Parathyroid adenoma (tissue), 2 donors: ENCODE measurements at regions not wholly inside any gene's neighbourhood (a gene's known extent, or its start where the extent isn't known, plus 50 kb on each side); places are given as distances from the start of the nearest gene placed in this dataset.
"Not testable (repeated sequence)": the region's sequence is repeated elsewhere in the genome, so short reads cannot be mapped to it uniquely, and the experiment has no call there.

Source experiments
- H2AFZ ChIP-seq: fragments of 300-600 bp; sonication (generic); one replicate; pipeline ENCODE4 v1.7.0; 2017; ENCODE audit warnings: antibody characterized with exemption, mild to moderate bottlenecking
- H3K27ac ChIP-seq: fragments of 300-600 bp; sonication (generic); one replicate; pipeline ENCODE4 v1.7.0; 2017
- H3K27me3 ChIP-seq: fragments of 300-600 bp; sonication (generic); one replicate; pipeline ENCODE4 v1.7.0; 2017; ENCODE audit warnings: low read length; ENCODE audit not compliant: control insufficient read depth, insufficient read depth
- H3K36me3 ChIP-seq: fragments of 300-600 bp; sonication (generic); one replicate; pipeline ENCODE4 v1.7.0; 2017; ENCODE audit warnings: low read length; ENCODE audit not compliant: control insufficient read depth, insufficient read depth
- H3K4me1 ChIP-seq: fragments of 300-600 bp; sonication (generic); one replicate; pipeline ENCODE4 v1.7.0; 2017; ENCODE audit warnings: control low read depth
- H3K4me2 ChIP-seq: fragments of 300-600 bp; sonication (generic); one replicate; pipeline ENCODE4 v1.7.0; 2017; ENCODE audit warnings: low read length
- H3K4me3 ChIP-seq: fragments of 300-600 bp; sonication (generic); one replicate; pipeline ENCODE4 v1.7.0; 2017; ENCODE audit warnings: low read depth, low read length
- H3K79me2 ChIP-seq: fragments of 300-600 bp; sonication (generic); one replicate; pipeline ENCODE4 v1.7.0; 2017; ENCODE audit warnings: control low read depth
- H3K9ac ChIP-seq: fragments of 300-600 bp; sonication (generic); one replicate; pipeline ENCODE4 v1.7.0; 2017; ENCODE audit warnings: mild to moderate bottlenecking
- H3K9me3 ChIP-seq: fragments of 300-600 bp; sonication (generic); one replicate; pipeline ENCODE4 v1.7.0; 2017; ENCODE audit warnings: low read length; ENCODE audit not compliant: control insufficient read depth
- CTCF ChIP-seq: fragments of 300-600 bp; sonication (generic); IDR thresholded peaks from one replicate; pipeline ENCODE4 v1.7.0; 2017; ENCODE audit warnings: antibody characterized with exemption, mild to moderate bottlenecking
- donor health status: primary hyperparathyroidism.

GRCh38 chr5:36777105-36777757 is 99.3 kb upstream of the NIPBL start:
- no peak overlapping the region for H3K9ac ChIP-seq
- H3K4me2 ChIP-seq, result no peak overlapping the region
- peak; percentile 56 for TF ChIP-seq CTCF
- no peak overlapping the region for H3K4me3 ChIP-seq
- H3K27me3 ChIP-seq, result no peaks in the 10 kb centered on the region
- H3K36me3 ChIP-seq, result no peaks in the 10 kb centered on the region
- H2AFZ ChIP-seq, result peak overlapping the region; percentile 68
- no peaks in the 10 kb centered on the region for H3K79me2 ChIP-seq
- H3K4me1 ChIP-seq, result peaks cover 3% of the 10 kb centered on the region
- H3K9me3 ChIP-seq, result no peaks in the 10 kb centered on the region
- no peak overlapping the region for H3K27ac ChIP-seq

GRCh38 chr5:36778336-36778735 is 98.2 kb upstream of the NIPBL start:
- Histone ChIP-seq H3K4me2 (no peak overlapping the region), H3K27me3 (no peaks in the 10 kb centered on the region), H3K4me3 (no peak overlapping the region), H3K27ac (no peak overlapping the region), H3K4me1 (peaks cover 3% of the 10 kb centered on the region), H3K9ac (no peak overlapping the region), H3K9me3 (no peaks in the 10 kb centered on the region), H2AFZ (no peak overlapping the region), H3K79me2 (no peaks in the 10 kb centered on the region), H3K36me3 (no peaks in the 10 kb centered on the region)
- TF ChIP-seq CTCF, result no peak

- not testable (repeated sequence) for H3K4me2 ChIP-seq, H3K27me3 ChIP-seq, H3K79me2 ChIP-seq, H3K27ac ChIP-seq, H3K4me1 ChIP-seq, H3K9me3 ChIP-seq, H3K36me3 ChIP-seq, H2AFZ ChIP-seq, H3K9ac ChIP-seq, H3K4me3 ChIP-seq
Measured at GRCh38 chr5:36782612-36783011, 94.0 kb upstream of the NIPBL start.

GRCh38 chr5:36786448-36787012 is 90.0 kb upstream of the NIPBL start:
- H3K79me2 ChIP-seq, result no peaks in the 10 kb centered on the region
- H3K27ac ChIP-seq, result no peak overlapping the region
- H3K27me3 ChIP-seq, result no peaks in the 10 kb centered on the region
- no peak for TF ChIP-seq CTCF
- no peak overlapping the region for H3K4me3 ChIP-seq
- no peak overlapping the region for H3K9ac ChIP-seq
- no peaks in the 10 kb centered on the region for H3K36me3 ChIP-seq
- no peaks in the 10 kb centered on the region for H3K9me3 ChIP-seq
- H3K4me1 ChIP-seq, result peaks cover 14% of the 10 kb centered on the region
- no peak overlapping the region for H2AFZ ChIP-seq
- H3K4me2 ChIP-seq, result no peak overlapping the region

- peak overlapping the region; percentile 16 for H2AFZ ChIP-seq
- H3K27ac ChIP-seq, result no peak overlapping the region
- H3K9ac ChIP-seq, result no peak overlapping the region
- no peak for TF ChIP-seq CTCF
- H3K4me2 ChIP-seq, result no peak overlapping the region
- no peaks in the 10 kb centered on the region for H3K27me3 ChIP-seq
- H3K36me3 ChIP-seq, result no peaks in the 10 kb centered on the region
- no peak overlapping the region for H3K4me3 ChIP-seq
- peaks cover 14% of the 10 kb centered on the region for H3K4me1 ChIP-seq
- H3K79me2 ChIP-seq, result no peaks in the 10 kb centered on the region
- H3K9me3 ChIP-seq, result no peaks in the 10 kb centered on the region
Measured at GRCh38 chr5:36787365-36788093, 89.0 kb upstream of the NIPBL start.
